SK-N-MC (cell line): ENCODE measurements at regions not wholly inside any gene's neighbourhood (a gene's known extent, or its start where the extent isn't known, plus 50 kb on each side); places are given as distances from the start of the nearest gene placed in this dataset.

Experiments
- EZH2 ChIP-seq: fragments of 200-600 bp; sonication (generic); IDR thresholded peaks from one replicate; pipeline ENCODE4 v1.6.1; 2017; ENCODE audit warnings: antibody characterized with exemption
- POLR2AphosphoS5 ChIP-seq: IDR thresholded peaks from 2 replicates; pipeline ENCODE4 v1.6.1; 2012; ENCODE audit warnings: mild to moderate bottlenecking, low read depth, low read length, borderline replicate concordance

DNA sequence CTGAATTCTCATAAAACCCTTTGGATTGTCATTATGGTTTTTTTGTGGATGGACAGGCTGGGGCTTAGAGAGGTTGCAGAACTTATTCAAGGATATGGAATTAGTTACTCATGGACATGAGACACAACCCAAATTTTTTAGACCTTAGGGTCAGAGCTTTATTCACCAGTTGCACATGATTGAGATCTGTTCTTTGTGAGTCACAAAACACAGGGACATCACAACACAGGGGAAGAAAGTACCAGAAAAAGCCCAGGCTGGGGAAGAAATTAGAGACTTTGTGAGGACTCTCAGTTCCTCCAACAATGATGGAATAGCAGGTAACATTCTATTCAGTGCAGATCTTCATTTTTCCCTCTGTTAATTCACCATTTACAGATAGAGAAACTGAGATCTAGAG is 602.4 kb upstream of the CPEB2 start:
- TF ChIP-seq EZH2 (no peak), POLR2AphosphoS5 (no peak)
